DMS53 (cell line): ENCODE measurements at regions not wholly inside any gene's neighbourhood (a gene's known extent, or its start where the extent isn't known, plus 50 kb on each side); places are given as distances from the start of the nearest gene placed in this dataset.
"Not testable (repeated sequence)": the region's sequence is repeated elsewhere in the genome, so short reads cannot be mapped to it uniquely, and the experiment has no call there.

Experiments
- DNase-seq: peaks from one replicate; lab custom pipeline; 2025; lab: John Stamatoyannopoulos, UW

DNA sequence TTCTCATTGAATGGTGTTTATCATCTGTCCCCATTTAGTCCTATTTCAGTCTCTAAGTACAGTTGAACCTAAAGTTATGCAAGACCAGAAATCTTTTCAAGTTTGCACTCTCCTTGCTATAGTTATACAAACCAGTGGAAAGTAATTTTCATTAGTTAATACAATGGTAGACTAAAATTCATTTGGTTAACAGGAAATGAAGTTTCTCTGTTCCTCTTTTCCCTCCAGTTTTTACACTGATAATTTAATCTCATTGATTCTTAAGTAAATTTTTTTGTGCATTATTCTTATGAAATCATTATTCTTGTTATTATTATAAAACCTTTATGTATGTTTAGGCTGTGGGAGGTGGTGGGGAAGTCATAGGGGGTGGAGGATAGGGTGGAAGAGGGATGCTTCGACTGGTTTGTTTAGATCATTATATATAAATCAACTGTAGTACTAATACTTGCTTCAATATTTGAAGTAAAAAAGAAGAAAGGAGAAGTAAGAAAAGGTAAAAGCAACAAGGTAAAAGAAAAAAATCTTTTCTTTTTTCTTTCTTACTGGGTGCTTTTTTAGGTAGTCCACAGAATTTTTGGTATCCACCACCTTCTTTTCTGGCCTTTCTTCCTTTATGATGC lies 104.1 kb downstream of the GPR85 start:
- DNase-seq: no peak

DNA sequence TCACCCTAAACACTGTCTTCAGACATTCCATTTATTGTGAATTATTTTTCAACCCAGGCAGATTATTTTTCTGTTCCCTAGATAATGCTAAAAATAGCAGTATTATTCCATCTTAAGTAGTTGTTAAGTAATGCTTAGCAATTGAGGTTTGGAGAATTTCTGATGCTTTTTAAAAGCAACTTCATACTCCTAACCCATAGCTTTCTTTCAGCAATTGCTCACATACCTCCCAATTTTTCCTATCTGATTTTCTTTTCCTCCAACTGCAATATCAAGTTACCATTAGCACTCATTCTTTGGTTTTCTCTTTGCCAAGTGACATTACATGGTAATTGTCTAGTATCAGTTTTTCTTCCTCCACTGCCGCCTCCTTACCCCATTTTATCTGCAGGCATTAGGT lies 104.7 kb downstream of the GPR85 start:
- no peak for DNase-seq

DNA sequence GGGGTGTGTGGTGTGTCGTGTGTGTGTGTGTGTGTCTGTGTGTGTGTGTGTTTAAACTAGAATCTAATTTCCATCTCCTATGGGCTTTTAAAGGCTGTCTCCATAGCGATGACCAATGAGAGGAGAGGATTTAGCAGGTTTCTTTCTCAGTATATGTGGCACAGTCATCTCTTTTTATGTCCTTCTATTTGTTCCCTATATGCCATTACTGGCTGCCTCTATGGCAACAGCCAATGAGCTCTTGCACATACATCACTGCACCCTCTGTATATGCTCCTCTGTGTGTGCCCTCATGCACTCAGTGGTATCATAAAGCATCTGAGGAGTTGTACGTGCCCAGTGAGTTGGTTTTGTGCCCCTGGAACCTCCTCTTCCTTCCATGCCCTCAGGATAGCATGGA lies 107.6 kb downstream of the GPR85 start:
- DNase-seq: not testable (repeated sequence)

DNA sequence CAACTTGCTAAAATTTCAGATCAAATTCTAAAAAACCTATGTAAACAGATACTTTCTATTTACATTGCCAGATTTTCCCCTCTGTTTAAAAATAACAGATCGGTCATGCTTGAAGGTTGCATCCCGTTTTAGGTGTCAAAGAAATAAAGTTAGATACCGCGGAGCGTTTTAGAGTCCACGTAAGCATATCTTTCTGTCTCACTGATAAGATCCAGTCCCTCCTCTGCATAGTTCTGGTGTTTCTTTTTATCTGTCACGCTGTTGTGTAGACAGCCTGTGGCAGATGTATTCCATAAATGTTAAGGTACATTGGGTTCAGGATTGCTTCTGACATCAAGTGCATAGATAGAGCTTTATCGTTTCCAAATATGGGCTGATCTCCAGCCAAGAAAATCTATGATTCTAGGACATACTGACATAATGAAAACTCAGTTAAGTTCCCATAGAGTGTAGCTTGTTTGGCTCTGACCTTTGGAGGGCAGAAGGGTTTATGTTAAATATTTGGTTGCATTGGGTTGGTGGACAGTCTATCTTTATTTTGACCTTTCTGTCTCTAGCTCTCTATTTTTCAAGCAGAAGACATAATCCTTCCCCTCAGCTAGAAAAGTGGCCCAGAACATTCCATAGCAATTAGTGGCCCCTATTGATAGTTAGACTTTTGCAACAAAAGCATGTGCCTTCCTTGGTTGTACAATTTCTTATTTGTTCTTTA lies 109.2 kb downstream of the GPR85 start:
- DNase-seq: not testable (repeated sequence)

DNA sequence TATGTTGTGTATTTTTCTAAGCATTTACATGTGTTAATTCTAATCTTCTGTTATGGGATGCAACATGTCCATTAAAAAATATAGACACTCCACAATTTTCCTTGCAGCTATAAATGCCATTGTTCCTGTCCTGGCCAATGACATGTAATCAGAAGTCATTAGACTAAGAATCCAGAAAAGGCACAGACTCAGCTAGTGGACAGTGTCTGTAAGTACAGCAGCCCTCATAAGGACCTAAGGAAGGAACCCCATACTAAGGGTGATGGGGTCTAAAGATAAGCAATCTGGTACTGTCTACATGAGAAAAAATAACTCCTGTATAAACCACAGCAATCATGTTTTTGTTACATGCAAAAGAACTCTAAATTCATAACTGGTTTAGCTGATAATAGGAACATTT lies 115.9 kb downstream of the GPR85 start:
- DNase-seq: peak; percentile 47

DNA sequence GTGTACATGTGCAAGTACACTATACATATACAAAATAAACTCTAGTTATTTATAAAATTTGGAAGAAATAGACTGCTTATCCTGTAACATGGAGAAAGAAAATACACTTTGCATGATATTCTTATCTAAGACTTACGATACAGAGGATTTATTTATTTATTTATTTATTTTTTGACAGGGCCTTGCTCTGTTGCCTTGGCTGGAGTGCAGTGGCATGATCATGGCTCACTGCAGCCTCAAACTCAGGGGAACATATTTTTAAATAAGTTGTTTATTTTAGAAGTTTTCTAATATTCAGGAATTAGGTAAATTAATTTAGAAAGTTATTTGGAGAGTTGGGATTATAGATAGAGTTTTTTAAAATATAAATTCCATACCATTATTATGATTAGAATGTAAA lies 116.7 kb downstream of the GPR85 start:
- no peak for DNase-seq

DNA sequence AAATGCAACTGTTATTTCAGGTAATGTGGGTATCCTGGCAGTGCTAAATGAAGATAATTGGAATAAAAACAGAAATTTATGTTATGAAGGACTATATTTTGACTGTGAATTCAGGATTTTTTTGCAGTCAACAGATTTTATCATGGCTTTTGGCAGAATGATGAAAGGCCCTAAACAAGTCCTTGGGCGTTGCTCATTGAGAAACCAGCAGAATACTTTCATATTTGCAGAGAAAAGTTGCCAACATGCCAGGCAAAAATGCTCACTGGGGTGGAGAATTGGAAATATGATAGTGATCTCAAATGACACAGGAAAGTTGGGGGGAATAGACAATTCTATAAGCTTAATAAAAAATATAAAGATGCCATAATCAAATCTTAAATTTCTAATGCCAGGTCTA lies 121.1 kb downstream of the GPR85 start:
- no peak for DNase-seq

DNA sequence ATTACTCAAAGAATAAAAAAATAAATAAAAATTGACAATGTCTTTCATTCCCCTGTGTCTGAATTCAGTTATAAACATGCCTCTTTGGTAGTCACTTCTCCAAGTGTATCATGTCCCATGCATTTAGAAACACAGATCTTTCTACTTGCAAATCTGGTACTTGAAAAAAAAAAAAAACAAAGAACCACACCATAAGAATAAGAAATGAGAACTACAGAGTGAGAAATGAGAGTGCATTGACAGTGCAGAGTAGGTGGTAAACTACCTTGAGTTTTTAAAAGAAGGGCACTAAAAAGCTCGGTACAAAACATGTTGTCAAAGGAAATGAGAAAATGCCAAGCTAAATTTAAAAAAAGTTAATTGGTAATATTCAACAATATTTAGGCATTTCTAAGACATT lies 123.0 kb downstream of the GPR85 start:
- DNase-seq: no peak

DNA sequence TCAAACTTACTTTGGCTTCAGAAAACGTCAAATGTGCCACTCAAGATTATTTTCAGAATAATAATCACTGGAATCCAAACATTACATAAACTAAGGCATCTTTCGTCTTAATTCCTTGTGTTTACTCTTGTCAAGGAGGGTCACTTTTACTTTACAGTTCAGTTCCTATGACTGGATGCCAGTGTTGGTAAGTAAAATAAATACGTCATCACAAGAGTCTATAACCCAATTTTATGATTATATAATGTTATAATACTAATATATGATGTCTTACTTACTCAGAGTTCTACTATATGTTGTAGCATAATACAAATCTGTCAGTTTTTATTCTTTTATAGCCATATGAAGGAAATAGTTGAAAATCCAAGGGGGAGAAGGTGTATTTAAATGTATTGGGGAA lies 123.8 kb downstream of the GPR85 start:
- DNase-seq: no peak

DNA sequence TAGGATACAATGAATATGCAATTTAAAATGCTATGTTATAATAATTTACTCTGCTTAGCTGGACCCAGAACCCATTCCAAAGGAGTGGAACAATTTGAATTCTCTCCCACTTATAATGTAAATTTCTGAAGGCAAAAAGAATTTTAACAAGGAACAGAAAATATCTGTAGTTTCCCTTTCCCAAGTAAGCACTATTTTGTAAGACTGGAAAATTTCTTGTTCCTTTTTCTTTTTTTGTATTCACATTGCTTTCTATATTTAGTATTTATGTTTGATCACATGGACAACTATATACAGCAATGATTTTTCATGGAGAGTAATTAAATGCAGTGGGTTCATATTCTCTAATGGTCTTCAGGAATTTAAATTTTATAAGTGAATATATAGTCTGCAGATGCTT lies 127.4 kb downstream of the GPR85 start:
- DNase-seq: no peak

DNA sequence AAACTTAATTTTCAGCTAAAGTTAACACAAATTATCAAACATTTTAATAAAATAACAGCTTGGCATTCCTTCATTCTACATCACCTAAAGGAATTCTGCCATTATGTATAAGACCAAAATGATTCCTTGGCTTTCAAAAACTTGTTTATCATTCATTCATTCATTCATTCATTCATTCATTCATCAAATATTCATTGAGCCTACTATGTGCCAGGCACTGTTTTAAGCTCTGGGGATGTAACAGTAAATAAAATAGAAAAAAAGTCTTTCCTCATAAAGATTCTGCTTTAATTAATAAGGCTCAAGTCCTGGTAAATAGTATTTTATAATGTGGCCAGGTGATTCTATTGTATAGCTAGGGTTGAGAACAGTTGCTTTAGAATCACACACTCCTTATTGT lies 127.9 kb downstream of the GPR85 start:
- DNase-seq: no peak

DNA sequence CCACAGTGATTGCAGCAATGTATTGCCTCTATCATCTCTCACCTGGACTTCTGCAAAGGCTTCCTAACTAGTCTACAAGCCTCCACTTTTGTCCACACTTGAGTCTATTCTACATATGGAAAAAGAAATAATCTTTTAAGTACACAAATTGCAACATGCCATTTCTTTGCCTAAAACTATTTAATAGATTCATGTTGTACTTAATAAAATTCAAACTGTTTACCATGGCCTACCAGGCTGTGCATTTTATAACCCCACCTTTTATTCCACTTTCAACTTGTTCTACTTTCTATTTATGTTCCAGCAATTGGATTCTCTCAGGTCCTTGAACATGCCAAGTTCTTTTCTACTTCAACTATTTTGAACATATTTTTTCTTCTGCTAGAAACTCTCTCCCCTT lies 128.7 kb downstream of the GPR85 start:
- no peak for DNase-seq

DNA sequence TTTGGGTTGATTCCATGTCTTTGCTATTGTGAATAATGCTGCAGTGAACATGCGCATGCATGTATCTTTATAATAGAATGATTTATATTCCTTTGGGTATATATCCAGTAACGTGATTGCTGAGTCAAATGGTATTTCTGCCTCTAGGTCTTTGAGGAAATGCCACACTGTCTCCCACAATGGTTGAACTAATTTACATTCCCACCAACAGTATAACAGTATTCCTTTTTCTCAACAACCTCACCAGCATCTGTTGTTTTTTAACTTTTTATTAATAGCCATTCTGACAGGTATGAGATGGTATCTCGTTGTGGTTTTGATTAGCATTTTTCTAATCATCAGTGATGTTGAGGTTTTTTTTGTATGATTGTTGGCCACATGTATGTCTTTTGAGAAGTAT lies 133.6 kb downstream of the GPR85 start:
- DNase-seq: not testable (repeated sequence)

DNA sequence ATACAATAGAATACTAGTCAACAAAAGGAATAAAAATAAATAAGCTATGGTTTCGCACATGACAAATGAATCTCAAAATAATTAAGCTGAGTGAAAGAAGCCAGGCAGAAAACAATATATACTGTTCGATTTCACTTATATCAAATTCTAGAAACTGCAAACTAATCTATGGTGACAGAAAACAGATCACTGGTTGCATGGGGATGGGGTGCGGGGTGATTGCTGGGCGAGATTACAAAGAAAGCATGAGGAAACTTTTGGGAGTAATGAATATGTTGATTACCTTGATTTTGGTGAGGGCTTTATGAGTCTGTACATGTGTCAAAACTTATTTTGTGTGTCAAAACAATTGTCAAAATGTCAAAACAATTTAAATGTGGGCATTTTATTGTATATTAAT lies 135.6 kb downstream of the GPR85 start:
- no peak for DNase-seq

DNA sequence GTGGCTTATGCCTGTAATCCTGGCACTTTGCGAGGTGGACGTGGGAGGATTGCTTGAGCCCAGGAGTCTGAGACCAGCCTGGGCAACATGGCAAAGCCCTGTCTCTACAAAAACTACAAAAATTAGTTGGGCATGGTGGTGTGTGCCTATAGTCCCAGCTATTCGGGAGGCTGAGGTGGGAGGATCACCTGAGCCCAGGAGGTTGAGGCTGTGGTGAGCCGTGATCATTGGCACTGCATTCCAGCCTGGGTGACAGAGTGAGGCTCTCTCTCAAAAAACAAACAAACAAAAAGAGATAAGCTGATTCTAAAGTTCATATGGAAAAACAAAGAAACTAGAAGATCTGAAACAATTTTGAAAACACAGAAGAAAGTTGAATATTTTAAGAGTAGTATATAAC lies 136.9 kb downstream of the GPR85 start:
- not testable (repeated sequence) for DNase-seq

DNA sequence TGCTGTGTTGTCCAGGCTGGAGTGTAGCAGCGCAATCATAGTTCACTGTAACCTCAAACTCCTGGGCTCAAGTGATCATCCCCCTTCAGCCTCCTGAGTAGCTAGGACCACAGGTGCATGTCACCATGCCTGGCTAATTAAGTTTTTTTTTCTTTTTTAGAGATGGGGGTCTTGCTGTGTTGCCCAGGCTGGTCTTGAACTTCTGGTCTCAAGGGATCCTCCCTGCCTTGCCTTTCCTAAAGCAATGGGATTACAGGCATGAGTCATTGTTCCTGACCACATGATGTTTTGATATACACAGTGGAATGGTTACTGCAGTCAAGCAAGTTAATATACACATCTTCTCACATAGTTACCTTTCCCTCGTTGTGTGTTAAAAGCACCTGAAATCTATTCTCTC lies 140.3 kb downstream of the GPR85 start:
- peak; percentile 29 for DNase-seq

DNA sequence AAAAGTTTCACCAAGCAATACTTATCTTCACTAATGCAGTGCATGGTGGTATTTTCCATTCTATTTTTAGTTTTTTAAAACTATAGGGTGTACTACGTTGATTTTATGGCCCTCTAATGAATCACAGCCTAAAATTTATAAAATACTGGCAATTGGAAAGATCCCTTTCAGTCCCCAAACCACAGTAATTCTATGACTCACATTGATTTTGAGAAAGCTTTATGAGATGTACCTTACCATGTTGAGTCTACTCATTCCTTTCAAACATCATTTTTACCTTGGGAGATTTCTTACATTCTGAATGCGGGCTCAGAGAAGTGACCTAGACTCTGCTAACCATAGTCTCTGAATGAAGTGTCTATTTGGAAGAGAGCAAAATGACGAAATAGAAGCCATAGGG lies 141.6 kb downstream of the GPR85 start:
- no peak for DNase-seq

DNA sequence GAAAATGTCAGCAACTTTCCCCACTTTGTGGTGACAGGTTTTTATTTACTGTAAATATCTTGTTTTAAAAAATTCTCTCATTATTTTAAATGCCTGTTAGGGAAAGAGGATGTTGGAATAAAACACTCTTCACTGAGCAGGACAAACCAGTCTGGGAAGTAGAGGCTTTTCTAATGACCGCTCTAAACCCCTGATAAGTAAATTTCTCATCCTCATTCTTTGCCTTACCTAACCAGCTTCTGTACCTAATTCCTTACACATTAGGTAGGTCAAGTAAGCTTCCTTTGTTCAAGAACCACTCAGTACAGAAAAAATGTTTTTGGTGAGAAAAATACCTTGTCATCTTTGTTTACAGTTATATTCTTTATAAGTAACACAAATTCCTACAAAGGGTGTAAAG lies 143.6 kb downstream of the GPR85 start:
- DNase-seq: peak; percentile 13

DNA sequence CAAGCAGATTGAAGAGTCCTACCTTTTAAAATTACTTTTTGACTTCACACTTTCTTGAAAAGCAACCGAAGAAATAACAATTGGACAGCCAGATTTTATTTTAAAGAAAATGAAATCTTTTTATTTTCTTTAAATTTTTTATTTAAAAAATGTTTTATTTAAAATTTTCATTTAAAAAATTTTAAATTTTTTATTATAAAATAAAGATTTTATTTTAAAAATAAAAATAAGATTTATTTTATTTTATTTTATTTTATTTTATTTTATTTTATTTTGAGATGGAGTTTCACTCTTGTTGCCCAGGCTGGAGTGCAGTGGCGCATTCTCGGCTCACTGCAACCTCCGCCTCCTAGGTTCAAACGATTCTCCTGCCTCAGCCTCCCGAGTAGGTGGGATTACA lies 144.5 kb downstream of the GPR85 start:
- not testable (repeated sequence) for DNase-seq

DNA sequence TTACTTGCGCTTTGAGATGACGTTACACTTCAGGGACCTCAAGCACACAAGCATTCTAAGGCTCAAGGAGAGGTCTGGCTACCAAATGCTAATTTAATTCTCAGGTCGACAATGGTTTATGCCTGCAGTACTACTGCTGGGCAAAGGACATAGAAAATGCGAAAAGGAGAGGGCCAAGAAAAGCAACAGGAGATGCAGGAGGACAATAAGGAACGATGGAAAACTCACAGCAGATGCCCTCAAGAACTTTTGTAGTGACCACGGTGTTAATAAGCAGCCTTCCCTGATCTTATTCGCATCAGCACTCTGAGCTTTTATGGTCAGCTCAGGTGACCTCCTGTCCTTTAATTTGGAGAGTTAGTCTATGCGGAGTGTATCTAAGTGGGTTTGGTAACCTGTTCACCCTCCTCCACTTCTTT lies 146.3 kb downstream of the GPR85 start:
- DNase-seq: no peak

DNA sequence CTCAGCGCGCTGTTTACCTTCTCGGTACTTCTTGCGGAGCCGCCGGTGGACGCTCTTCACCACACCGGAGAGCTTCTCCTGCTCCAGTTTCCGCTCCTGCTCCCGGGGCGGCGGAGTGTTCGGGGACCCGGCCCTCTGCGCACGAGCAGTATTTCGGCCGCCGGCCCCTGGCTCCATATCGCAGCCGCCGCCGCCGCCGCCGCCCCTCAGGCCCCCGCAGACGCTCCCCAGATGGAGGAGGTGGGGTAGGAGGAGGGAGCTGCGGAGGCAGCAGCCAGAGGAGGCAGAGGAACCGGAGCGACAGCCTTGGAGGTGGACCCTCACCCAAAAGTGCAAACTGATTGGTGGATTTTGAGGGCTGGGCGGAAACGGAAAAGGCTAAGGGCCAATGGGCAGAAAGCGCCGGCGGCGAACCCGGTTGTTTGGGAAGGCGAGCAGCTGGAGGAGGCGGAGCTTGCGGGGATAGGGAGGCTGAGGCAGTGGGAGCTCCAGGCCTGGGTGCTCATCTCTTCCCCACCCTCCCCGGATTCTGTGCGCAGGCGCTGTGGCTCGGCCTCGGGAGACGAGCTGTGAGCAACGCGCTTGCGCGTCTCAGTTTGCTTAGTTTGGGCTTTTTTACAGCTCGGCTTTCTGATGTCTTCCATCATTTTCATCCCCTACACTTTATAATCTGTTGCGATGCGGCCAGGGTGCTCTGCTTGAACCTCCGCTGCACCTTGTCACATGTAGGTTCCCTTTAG lies 146.9 kb downstream of the GPR85 start:
- DNase-seq: peak; percentile 100

DNA sequence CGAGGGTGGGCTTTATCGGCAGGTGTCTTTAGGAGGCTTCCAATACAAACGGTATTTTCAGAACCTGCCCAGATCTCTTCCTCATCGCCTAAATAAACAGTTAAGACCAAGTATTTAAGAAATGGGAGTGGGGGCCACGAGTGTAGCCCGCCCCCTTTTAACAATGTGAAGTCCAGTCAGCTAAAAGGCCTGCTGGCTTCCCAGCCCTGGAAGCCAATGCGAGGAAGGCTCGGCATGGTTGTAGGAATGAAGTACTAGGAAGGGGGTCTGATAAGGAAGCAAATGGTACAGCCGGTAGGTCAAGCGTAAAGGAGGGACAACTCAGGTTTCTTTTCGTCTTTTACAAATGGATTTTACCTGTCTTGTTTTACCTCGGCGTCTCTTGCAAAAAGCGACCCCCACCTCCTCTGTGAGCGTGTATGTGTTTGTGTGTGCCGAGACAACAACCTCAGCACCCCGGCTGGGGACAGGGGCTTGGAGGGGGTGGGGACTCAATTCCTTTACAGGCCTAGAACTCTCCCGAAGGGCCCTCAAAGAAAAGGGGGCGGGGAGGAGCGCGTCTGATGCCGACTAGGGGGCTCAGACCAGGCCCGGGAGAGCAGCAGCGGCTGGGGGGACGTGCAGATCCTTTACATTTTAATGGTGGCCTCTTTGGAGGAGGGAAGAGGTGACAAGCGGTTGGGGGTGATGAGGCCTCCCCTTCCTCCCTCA lies 147.6 kb downstream of the GPR85 start:
- DNase-seq: peak; percentile 55
